Upper lobe of left lung (tissue), 6 donors: ENCODE measurements at regions not wholly inside any gene's neighbourhood (a gene's known extent, or its start where the extent isn't known, plus 50 kb on each side); places are given as distances from the start of the nearest gene placed in this dataset.
A peak's percentile ranks its signal among the peaks of the same experiment; 100 is the strongest.

Experiments used
- ATAC-seq, 2 donors: fragments of 200-7000 bp; cut with Tn5 transposase; one replicate each; pipeline ENCODE4 v1.9.1; 2022; ENCODE audit warnings: mild to moderate bottlenecking in 2 of 2, moderate library complexity in 2 of 2; ENCODE audit not compliant: low FRiP score in 2 of 2
- DNase-seq, 2 donors: peaks; one replicate each; pipeline ENCODE4 v3.0.0-alpha.2; 2019 to 2020
- H3K27ac ChIP-seq, 4 donors: fragments of 200-600 bp; sonication (generic); one replicate each; pipeline ENCODE4 v1.5.1; 2016 to 2019
- H3K27me3 ChIP-seq, 4 donors: fragments of 200-600 bp; sonication (generic); one replicate each; pipeline ENCODE4 v1.5.1; 2017 to 2019
- H3K36me3 ChIP-seq, 4 donors: fragments of 200-600 bp; sonication (generic); one replicate each; pipeline ENCODE4 v1.5.1; 2016 to 2019
- H3K4me1 ChIP-seq, 4 donors: fragments of 200-600 bp; sonication (generic); one replicate each; pipeline ENCODE4 v1.5.1; 2018 to 2019
- H3K4me3 ChIP-seq, 4 donors: fragments of 200-600 bp; sonication (generic); one replicate each; pipeline ENCODE4 v1.5.1; 2017 to 2019; ENCODE audit warnings: mild to moderate bottlenecking in 2 of 4, moderate library complexity in 1 of 4
- H3K9me3 ChIP-seq, 4 donors: fragments of 200-600 bp; sonication (generic); one replicate each; pipeline ENCODE4 v1.5.1; 2018 to 2019
- EP300 ChIP-seq, 4 donors: sonication (generic); formaldehyde crosslinking; IDR thresholded peaks; one replicate each; pipeline ENCODE4 v1.5.1; 2017; ENCODE audit warnings: antibody characterized with exemption in 4 of 4, control low read depth in 2 of 4
- POLR2A ChIP-seq, 4 donors: fragments of 450-650 bp; IDR thresholded peaks; one replicate each; pipeline ENCODE4 v1.5.1; 2016 to 2017; ENCODE audit warnings: antibody characterized with exemption in 4 of 4, mild to moderate bottlenecking in 2 of 4
- POLR2AphosphoS5 ChIP-seq, 2 donors: sonication (generic); formaldehyde crosslinking; IDR thresholded peaks; one replicate each; pipeline ENCODE4 v1.5.1; 2017; ENCODE audit warnings: antibody characterized with exemption in 2 of 2
- WGBS, 2 donors: methylation state at CpG; one replicate each; pipeline ENCODE4 v1.1.5; 2017 to 2018; 5-methylcytosine and 5-hydroxymethylcytosine counted together
- TF ChIP-seq, protein P1 (sequence below), 6 experiments: fragments of 450-650 bp in 4 of 6; fragments of 200-600 bp in 2 of 6; sonication (generic) in 2 of 6; IDR thresholded peaks; one replicate each; pipeline ENCODE4 v1.5.1; 2016 to 2019; ENCODE audit warnings: antibody characterized with exemption in 6 of 6
- donor health status: DM: no; HTN: no; CAD: no; lungs with moderate emphysema.
- donor health status: DM: no; HTN: yes; CAD: no; lungs with severe emphysema.

DNA sequence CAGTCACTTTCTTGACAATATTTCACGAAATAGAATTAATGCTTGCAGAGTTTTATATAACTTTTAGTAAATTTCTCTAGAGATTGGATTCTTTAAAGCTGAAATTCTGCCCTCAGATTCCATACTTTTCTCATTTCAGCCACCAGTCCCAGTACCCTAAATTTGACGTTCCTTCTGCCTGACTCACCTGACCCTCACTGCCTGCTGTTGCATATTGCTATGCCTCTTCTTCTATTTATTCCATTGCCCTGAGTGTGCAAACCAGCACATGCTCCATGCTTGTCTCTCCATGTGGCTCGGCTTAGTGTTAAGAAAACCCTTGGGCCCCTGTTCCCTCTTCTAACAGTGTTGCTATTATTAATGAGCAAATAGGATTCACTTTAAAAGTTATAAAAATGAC, 533.3 kb downstream of the LRFN5 start:
- H3K9me3 ChIP-seq, result no peaks in the 10 kb centered on the region
- WGBS, 2 donors, result 79 to 84% methylated on average over 3 of the region's 3 CpGs
- TF ChIP-seq, protein P1, sequence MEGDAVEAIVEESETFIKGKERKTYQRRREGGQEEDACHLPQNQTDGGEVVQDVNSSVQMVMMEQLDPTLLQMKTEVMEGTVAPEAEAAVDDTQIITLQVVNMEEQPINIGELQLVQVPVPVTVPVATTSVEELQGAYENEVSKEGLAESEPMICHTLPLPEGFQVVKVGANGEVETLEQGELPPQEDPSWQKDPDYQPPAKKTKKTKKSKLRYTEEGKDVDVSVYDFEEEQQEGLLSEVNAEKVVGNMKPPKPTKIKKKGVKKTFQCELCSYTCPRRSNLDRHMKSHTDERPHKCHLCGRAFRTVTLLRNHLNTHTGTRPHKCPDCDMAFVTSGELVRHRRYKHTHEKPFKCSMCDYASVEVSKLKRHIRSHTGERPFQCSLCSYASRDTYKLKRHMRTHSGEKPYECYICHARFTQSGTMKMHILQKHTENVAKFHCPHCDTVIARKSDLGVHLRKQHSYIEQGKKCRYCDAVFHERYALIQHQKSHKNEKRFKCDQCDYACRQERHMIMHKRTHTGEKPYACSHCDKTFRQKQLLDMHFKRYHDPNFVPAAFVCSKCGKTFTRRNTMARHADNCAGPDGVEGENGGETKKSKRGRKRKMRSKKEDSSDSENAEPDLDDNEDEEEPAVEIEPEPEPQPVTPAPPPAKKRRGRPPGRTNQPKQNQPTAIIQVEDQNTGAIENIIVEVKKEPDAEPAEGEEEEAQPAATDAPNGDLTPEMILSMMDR (IDR thresholded peaks at IDR 0.05), result no peak
- TF ChIP-seq POLR2AphosphoS5 (IDR thresholded peaks at IDR 0.05), result no peak
- TF ChIP-seq EP300 (IDR thresholded peaks at IDR 0.05), result no peak
- TF ChIP-seq POLR2A (IDR thresholded peaks at IDR 0.05), result no peak
- H3K27me3 ChIP-seq, result no peaks in the 10 kb centered on the region
- no peaks in the 10 kb centered on the region for H3K4me1 ChIP-seq
- no peaks in the 10 kb centered on the region for H3K36me3 ChIP-seq
- H3K4me3 ChIP-seq, result no peak overlapping the region
- no peak for ATAC-seq
- H3K27ac ChIP-seq, result no peak overlapping the region
- DNase-seq, result no peak

- Histone ChIP-seq H3K27me3 (no peaks in the 10 kb centered on the region), H3K27ac (no peak overlapping the region), H3K4me3 (no peak overlapping the region), H3K9me3 (no peaks in the 10 kb centered on the region), H3K36me3 (no peaks in the 10 kb centered on the region), H3K4me1 (no peaks in the 10 kb centered on the region)
- WGBS, 2 donors, result 94 to 97% methylated on average over 1 of the region's 1 CpG
- DNase-seq, result no peak
- no peak for TF ChIP-seq EP300 (IDR thresholded peaks at IDR 0.05)
- ATAC-seq, result no peak
Observed at GRCh38 chr14:42138406-42138805, 531.7 kb downstream of the LRFN5 start.

- ATAC-seq, result no peak
Observed at GRCh38 chr14:42130815-42131214, 524.1 kb downstream of the LRFN5 start.

DNA sequence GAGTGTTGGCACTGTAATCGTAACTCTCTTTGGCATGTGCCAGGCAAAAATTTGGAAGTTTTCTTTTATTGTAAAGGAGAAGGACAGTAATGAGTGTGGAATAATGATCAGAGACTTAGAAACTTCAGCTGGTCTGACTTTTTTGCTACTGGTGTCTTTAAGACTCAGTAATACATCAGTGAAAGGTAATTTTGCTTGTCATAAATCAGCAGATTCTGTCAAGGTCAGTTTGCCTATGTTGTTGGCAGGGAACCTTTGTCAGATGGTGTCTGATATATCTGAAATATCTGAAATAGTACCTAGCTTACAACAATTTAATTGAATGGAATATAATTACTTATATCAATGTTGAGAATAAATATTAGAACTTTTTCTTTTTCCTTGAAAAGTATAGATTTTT, 516.9 kb downstream of the LRFN5 start:
- H3K36me3 ChIP-seq, result no peaks in the 10 kb centered on the region
- H3K27ac ChIP-seq, result no peak overlapping the region
- no peaks in the 10 kb centered on the region for H3K9me3 ChIP-seq
- DNase-seq (no peak), ATAC-seq (no peak)
- no peaks in the 10 kb centered on the region for H3K27me3 ChIP-seq
- H3K4me1 ChIP-seq, result no peaks in the 10 kb centered on the region
- TF ChIP-seq EP300 (IDR thresholded peaks at IDR 0.05) (no peak), POLR2AphosphoS5 (IDR thresholded peaks at IDR 0.05) (no peak), POLR2A (IDR thresholded peaks at IDR 0.05) (no peak)
- TF ChIP-seq, protein P1 (IDR thresholded peaks at IDR 0.05), result no peak
- no peak overlapping the region for H3K4me3 ChIP-seq
- 80 to 100% methylated on average over 1 of the region's 1 CpG for WGBS, 2 donors

More at GRCh38 chr14:42130815-42131214, 524.1 kb downstream of the LRFN5 start:
- Histone ChIP-seq H3K27ac (no peak overlapping the region), H3K36me3 (no peaks in the 10 kb centered on the region), H3K4me1 (no peaks in the 10 kb centered on the region), H3K9me3 (no peaks in the 10 kb centered on the region), H3K4me3 (no peak overlapping the region), H3K27me3 (no peaks in the 10 kb centered on the region)
- TF ChIP-seq EP300 (IDR thresholded peaks at IDR 0.05) (no peak), POLR2A (IDR thresholded peaks at IDR 0.05) (no peak), POLR2AphosphoS5 (IDR thresholded peaks at IDR 0.05) (no peak)
- TF ChIP-seq, protein P1 (IDR thresholded peaks at IDR 0.05), result no peak
- no peak for DNase-seq

GRCh38 chr14:42113358-42114069, 506.8 kb downstream of the LRFN5 start:
- WGBS, 2 donors, result 90 to 91% methylated on average over 27 to 60 of the region's 60 CpGs
- peaks cover 0 to 27% (median 6%) of the 10 kb centered on the region in 4 donors for H3K9me3 ChIP-seq
- ATAC-seq (no peak), DNase-seq (peak in 1 of 2 donors; percentile 82)
- no peak for TF ChIP-seq POLR2A (IDR thresholded peaks at IDR 0.05)
- TF ChIP-seq, protein P1 (IDR thresholded peaks at IDR 0.05), result no peak
- no peak for TF ChIP-seq POLR2AphosphoS5 (IDR thresholded peaks at IDR 0.05)
- no peaks in the 10 kb centered on the region for H3K4me1 ChIP-seq
- H3K36me3 ChIP-seq, result no peaks in the 10 kb centered on the region
- H3K27me3 ChIP-seq, result no peaks in the 10 kb centered on the region
- H3K4me3 ChIP-seq, result no peak overlapping the region
- no peak overlapping the region for H3K27ac ChIP-seq
